HG03045 (cell line): ENCODE measurements at regions not wholly inside any gene's neighbourhood (a gene's known extent, or its start where the extent isn't known, plus 50 kb on each side); places are given as distances from the start of the nearest gene placed in this dataset.

ENCODE experiments used
- ATAC-seq: cut with Tn5 transposase; IDR thresholded peaks from one replicate; pipeline ENCODE4 v1.9.1; 2021; ENCODE audit warnings: mild to moderate bottlenecking, moderate library complexity; ENCODE audit not compliant: unreplicated experiment

GRCh38 chr2:208545403-208546042, 138.9 kb downstream of the PTH2R start:
- no peak for ATAC-seq

- ATAC-seq: no peak
Observed at GRCh38 chr2:208546107-208546506, 139.5 kb downstream of the PTH2R start.

- ATAC-seq: no peak
Observed at GRCh38 chr2:208546860-208547650, 140.5 kb downstream of the PTH2R start.

GRCh38 chr2:208548700-208549099, 142.1 kb downstream of the PTH2R start:
- ATAC-seq: no peak

- no peak for ATAC-seq
Observed at GRCh38 chr2:208549546-208550158, 143.1 kb downstream of the PTH2R start.

GRCh38 chr2:208552943-208553342, 146.4 kb downstream of the PTH2R start:
- no peak for ATAC-seq

GRCh38 chr2:208556983-208557484, 150.4 kb downstream of the PTH2R start:
- no peak for ATAC-seq

GRCh38 chr2:208565690-208566416, 159.3 kb downstream of the PTH2R start:
- ATAC-seq: no peak

GRCh38 chr2:208568203-208568602, 161.6 kb downstream of the PTH2R start:
- no peak for ATAC-seq

GRCh38 chr2:208570066-208570465, 163.5 kb downstream of the PTH2R start:
- ATAC-seq: no peak

GRCh38 chr2:208570851-208571763, 164.5 kb downstream of the PTH2R start:
- ATAC-seq: no peak

- ATAC-seq: no peak
Observed at GRCh38 chr2:208571764-208572131, 165.2 kb downstream of the PTH2R start.

- no peak for ATAC-seq
Observed at GRCh38 chr2:208573569-208573968, 167.0 kb downstream of the PTH2R start.

GRCh38 chr2:208579678-208580077, 173.1 kb downstream of the PTH2R start:
- ATAC-seq: no peak

- no peak for ATAC-seq
Observed at GRCh38 chr2:208584378-208584985, 177.9 kb downstream of the PTH2R start.

GRCh38 chr2:208586516-208586915, 179.9 kb downstream of the PTH2R start:
- no peak for ATAC-seq

GRCh38 chr2:208594642-208595385, 188.2 kb downstream of the PTH2R start:
- no peak for ATAC-seq

GRCh38 chr2:208595386-208596275, 189.0 kb downstream of the PTH2R start:
- ATAC-seq: no peak
